MCF 10A (cell line): ENCODE measurements at regions not wholly inside any gene's neighbourhood (a gene's known extent, or its start where the extent isn't known, plus 50 kb on each side); places are given as distances from the start of the nearest gene placed in this dataset.
A peak's percentile ranks its signal among the peaks of the same experiment; 100 is the strongest.

Source experiments
- BruUV-seq: library from RNA; stranded (reverse); fragments of 400-500 nt; replicated peaks from 2 replicates; lab custom pipeline; 2021; lab: Mats Ljungman, UMichigan
- CTCF ChIA-PET: fragments of 300-600 bp; sonication (Branson Sonifier 250); formaldehyde crosslinking; extraction: SDS; loops from one replicate; lab custom pipeline; 2021; ENCODE audit warnings: antibody characterized with exemption, inconsistent platforms; lab: Yijun Ruan, JAX
- POLR2A ChIA-PET: fragments of 300-600, 350-650 bp; sonication (Branson Sonifier 250); formaldehyde crosslinking; extraction: SDS; loops from one replicate; lab custom pipeline; 2020; ENCODE audit warnings: antibody characterized with exemption, inconsistent platforms; lab: Yijun Ruan, JAX
- DNase-seq: peaks from one replicate; pipeline ENCODE4 v3.0.0-alpha.2; 2018; ENCODE audit not compliant: unreplicated experiment
- H3K27ac Mint-ChIP-seq: one replicate; pipeline ENCODE4 v1.8.0; 2022; ENCODE audit warnings: mild to moderate bottlenecking, low read depth, mixed read lengths; ENCODE audit not compliant: unreplicated experiment
- H3K27me3 Mint-ChIP-seq: one replicate; pipeline ENCODE4 v1.8.0; 2022; ENCODE audit warnings: mixed read lengths; ENCODE audit not compliant: insufficient read depth, unreplicated experiment
- H3K36me3 Mint-ChIP-seq: one replicate; pipeline ENCODE4 v1.8.0; 2022; ENCODE audit warnings: mild to moderate bottlenecking, moderate library complexity, mixed read lengths; ENCODE audit not compliant: insufficient read depth, unreplicated experiment
- H3K4me1 Mint-ChIP-seq: one replicate; pipeline ENCODE4 v1.8.0; 2022; ENCODE audit warnings: mixed read lengths; ENCODE audit not compliant: insufficient read depth, unreplicated experiment
- H3K4me3 Mint-ChIP-seq: one replicate; pipeline ENCODE4 v1.8.0; 2022; ENCODE audit warnings: mild to moderate bottlenecking, moderate library complexity, mixed read lengths; ENCODE audit not compliant: unreplicated experiment
- H3K9me3 Mint-ChIP-seq: one replicate; pipeline ENCODE4 v1.8.0; 2022; ENCODE audit warnings: mixed read lengths; ENCODE audit not compliant: unreplicated experiment
- CTCF ChIP-seq: fragments of 200-600 bp; IDR thresholded peaks from one replicate; pipeline ENCODE4 v1.8.0; 2022; ENCODE audit warnings: antibody characterized with exemption, mild to moderate bottlenecking; ENCODE audit not compliant: unreplicated experiment
- intact Hi-C: fragments of 100-400 bp; cut with micrococcal nuclease; formaldehyde crosslinking; loops from 2 replicates; pipeline ENCODE4 v1.14.1; 2022

GRCh38 chr7:19851504-19851903 lies 78.1 kb upstream of the TMEM196 start:
- peak; percentile 13 for DNase-seq
- H3K27ac Mint-ChIP-seq: no peak overlapping the region
- H3K9me3 Mint-ChIP-seq: no peaks in the 10 kb centered on the region
- no peaks in the 10 kb centered on the region for H3K36me3 Mint-ChIP-seq
- no peaks in the 10 kb centered on the region for H3K27me3 Mint-ChIP-seq
- ChIA-PET CTCF (interaction anchor here (0.7 kb wide), 1 partner anchor 42 kb away, joined by 3 read pairs; no protein-coding TSS in a partner anchor), POLR2A (no interaction called here)
- intact Hi-C loops: no loop called here
- H3K4me3 Mint-ChIP-seq: no peak overlapping the region
- H3K4me1 Mint-ChIP-seq: no peaks in the 10 kb centered on the region
- TF ChIP-seq CTCF: no peak
- no TSS peak for BruUV-seq

- ChIA-PET POLR2A (no interaction called here), CTCF (interaction anchor here (0.5 kb wide), 1 partner anchor 103 kb away, joined by 3 read pairs; no protein-coding TSS in a partner anchor)
- no peak overlapping the region for H3K4me3 Mint-ChIP-seq
- BruUV-seq: no TSS peak
- no peaks in the 10 kb centered on the region for H3K4me1 Mint-ChIP-seq
- no peaks in the 10 kb centered on the region for H3K36me3 Mint-ChIP-seq
- DNase-seq: no peak
- intact Hi-C loops: no loop called here
- no peak for TF ChIP-seq CTCF
- H3K27me3 Mint-ChIP-seq: no peaks in the 10 kb centered on the region
- no peak overlapping the region for H3K27ac Mint-ChIP-seq
- no peaks in the 10 kb centered on the region for H3K9me3 Mint-ChIP-seq
Measured at GRCh38 chr7:19834566-19834965, 61.1 kb upstream of the TMEM196 start.

- no peaks in the 10 kb centered on the region for H3K27me3 Mint-ChIP-seq
- no peaks in the 10 kb centered on the region for H3K9me3 Mint-ChIP-seq
- no peak for DNase-seq
- ChIA-PET CTCF (interaction anchor here (0.7 kb wide), 1 partner anchor 362 kb away, joined by 3 read pairs; no protein-coding TSS in a partner anchor), POLR2A (interaction anchor here (0.7 kb wide), 1 partner anchor 576 kb away, joined by 3 read pairs; no protein-coding TSS in a partner anchor)
- no peak overlapping the region for H3K27ac Mint-ChIP-seq
- no TSS peak for BruUV-seq
- no peaks in the 10 kb centered on the region for H3K36me3 Mint-ChIP-seq
- intact Hi-C loops: no loop called here
- no peaks in the 10 kb centered on the region for H3K4me1 Mint-ChIP-seq
- no peak overlapping the region for H3K4me3 Mint-ChIP-seq
- TF ChIP-seq CTCF: no peak
Measured at GRCh38 chr7:19830604-19831003, 57.2 kb upstream of the TMEM196 start.
